Activated naive CD4-positive, alpha-beta T cell treated with anti-CD3 and anti-CD28 coated beads, Interleukin-2, amount 10 ng/mL, durations not matched to agents 7 days and 5 days (primary cell): ENCODE measurements at regions not wholly inside any gene's neighbourhood (a gene's known extent, or its start where the extent isn't known, plus 50 kb on each side); places are given as distances from the start of the nearest gene placed in this dataset.

Source experiments
- CTCF ChIA-PET: fragments of 350-600 bp; sonication (Branson Sonifier 250); formaldehyde crosslinking; loops from one replicate; lab custom pipeline; 2021; ENCODE audit warnings: antibody characterized with exemption; lab: Charles Lee
- DNase-seq: peaks from one replicate; pipeline ENCODE4 v3.0.0-alpha.2; 2020
- H3K27ac Mint-ChIP-seq: one replicate; pipeline ENCODE4 v1.8.0; 2021; ENCODE audit warnings: mild to moderate bottlenecking, moderate library complexity, mixed read lengths
- H3K27me3 Mint-ChIP-seq: one replicate; pipeline ENCODE4 v1.8.0; 2021; ENCODE audit warnings: mild to moderate bottlenecking, mixed read lengths
- H3K36me3 Mint-ChIP-seq: one replicate; pipeline ENCODE4 v1.8.0; 2021; ENCODE audit warnings: mixed read lengths
- H3K4me1 Mint-ChIP-seq: one replicate; pipeline ENCODE4 v1.8.0; 2021; ENCODE audit warnings: mixed read lengths
- H3K4me3 Mint-ChIP-seq: one replicate; pipeline ENCODE4 v1.8.0; 2021; ENCODE audit warnings: mild to moderate bottlenecking, moderate library complexity, mixed read lengths
- H3K9me3 Mint-ChIP-seq: one replicate; pipeline ENCODE4 v1.8.0; 2021; ENCODE audit warnings: mixed read lengths

DNA sequence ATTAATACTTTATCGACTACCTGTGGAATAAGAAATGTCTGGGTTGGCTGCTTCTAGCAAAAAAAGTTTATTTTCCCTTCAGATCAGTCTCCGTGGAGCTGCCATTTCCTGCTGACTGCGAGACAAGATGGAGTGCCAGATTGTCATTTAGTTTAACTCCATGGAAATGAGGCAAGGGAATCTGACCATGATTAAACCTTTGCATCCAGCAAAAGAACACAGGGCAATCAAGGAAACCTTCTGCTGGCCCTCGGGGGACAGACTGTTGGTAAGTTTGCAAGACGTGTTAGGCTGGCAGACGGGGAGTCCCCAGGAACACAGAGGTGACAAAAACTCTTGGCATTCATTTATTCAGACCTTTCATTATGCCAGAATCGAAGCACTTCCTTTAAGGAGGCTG, 52.2 kb upstream of the SPACA1 start:
- H3K36me3 Mint-ChIP-seq = no peaks in the 10 kb centered on the region
- no peaks in the 10 kb centered on the region for H3K9me3 Mint-ChIP-seq
- no peaks in the 10 kb centered on the region for H3K4me1 Mint-ChIP-seq
- DNase-seq = no peak
- no peak overlapping the region for H3K4me3 Mint-ChIP-seq
- H3K27ac Mint-ChIP-seq = no peak overlapping the region
- H3K27me3 Mint-ChIP-seq = peaks cover 3% of the 10 kb centered on the region
- CTCF ChIA-PET = no interaction called here

DNA sequence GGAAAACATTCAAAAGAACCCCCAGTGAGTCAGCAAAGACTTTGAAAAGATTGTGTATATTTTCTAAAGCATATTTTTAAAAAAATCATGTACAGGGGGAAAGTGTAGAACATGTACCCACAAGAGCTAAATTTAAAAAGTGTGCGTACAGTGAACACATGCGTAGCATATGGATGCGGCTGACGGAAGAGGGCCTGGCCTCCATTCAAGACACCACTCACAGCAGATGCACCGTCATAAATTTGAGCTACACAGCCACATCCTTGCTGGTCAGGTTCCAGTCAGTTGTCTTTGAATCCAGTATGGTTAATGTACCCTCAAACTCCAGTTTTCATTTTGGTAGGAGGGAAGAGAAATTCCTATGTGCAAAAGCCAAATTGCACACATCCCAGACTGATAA, 54.3 kb upstream of the SPACA1 start:
- H3K36me3 Mint-ChIP-seq = no peaks in the 10 kb centered on the region
- H3K27ac Mint-ChIP-seq = no peak overlapping the region
- no peaks in the 10 kb centered on the region for H3K4me1 Mint-ChIP-seq
- CTCF ChIA-PET = no interaction called here
- H3K27me3 Mint-ChIP-seq = peaks cover 3% of the 10 kb centered on the region
- no peaks in the 10 kb centered on the region for H3K9me3 Mint-ChIP-seq
- H3K4me3 Mint-ChIP-seq = no peak overlapping the region
- DNase-seq = no peak

DNA sequence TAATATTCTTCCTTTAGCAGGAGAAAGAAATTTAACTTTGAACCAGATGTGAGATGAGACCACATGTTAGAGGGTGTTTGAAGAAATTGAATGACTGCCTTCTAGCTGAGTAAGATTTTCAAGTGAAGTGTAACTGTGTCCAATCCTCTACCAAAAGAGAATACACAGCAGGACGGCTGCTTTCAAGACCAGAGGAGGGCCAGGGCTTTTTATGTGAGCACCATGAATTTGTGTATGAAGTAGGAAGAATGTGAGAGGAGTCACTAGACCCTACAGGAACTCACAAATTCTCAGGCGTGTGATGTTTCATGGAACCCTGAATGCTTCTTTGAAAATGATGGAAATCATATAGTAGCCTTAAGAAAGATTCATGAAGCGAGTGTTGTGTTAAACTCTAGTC, 56.8 kb upstream of the SPACA1 start:
- no peak overlapping the region for H3K4me3 Mint-ChIP-seq
- no peaks in the 10 kb centered on the region for H3K9me3 Mint-ChIP-seq
- H3K4me1 Mint-ChIP-seq = no peaks in the 10 kb centered on the region
- H3K27ac Mint-ChIP-seq = no peak overlapping the region
- CTCF ChIA-PET = no interaction called here
- no peaks in the 10 kb centered on the region for H3K36me3 Mint-ChIP-seq
- no peaks in the 10 kb centered on the region for H3K27me3 Mint-ChIP-seq
- DNase-seq = no peak

DNA sequence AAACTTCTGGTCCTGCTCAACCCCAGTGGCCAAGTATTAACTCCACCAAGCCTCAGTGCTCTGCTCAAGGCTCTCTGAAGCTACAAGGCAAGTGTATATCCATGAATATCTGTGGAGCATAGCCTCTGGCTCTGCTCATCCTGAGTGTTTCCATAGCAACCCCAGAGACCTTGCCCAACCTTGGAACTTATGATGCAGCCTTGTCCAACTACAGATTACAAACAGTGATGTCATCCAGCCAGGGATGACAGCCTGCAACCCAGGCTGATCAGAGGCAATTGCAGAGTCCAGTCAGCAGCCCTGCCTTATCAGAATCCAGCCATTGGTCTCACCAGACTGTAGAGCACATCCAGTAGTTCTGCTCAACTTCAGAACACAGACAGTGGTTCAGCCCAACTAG, 65.5 kb upstream of the SPACA1 start:
- Mint-ChIP-seq H3K4me3 (no peak overlapping the region), H3K4me1 (no peaks in the 10 kb centered on the region), H3K36me3 (no peaks in the 10 kb centered on the region), H3K9me3 (no peaks in the 10 kb centered on the region), H3K27me3 (peaks cover 4% of the 10 kb centered on the region), H3K27ac (no peak overlapping the region)
- CTCF ChIA-PET = no interaction called here
- no peak for DNase-seq

DNA sequence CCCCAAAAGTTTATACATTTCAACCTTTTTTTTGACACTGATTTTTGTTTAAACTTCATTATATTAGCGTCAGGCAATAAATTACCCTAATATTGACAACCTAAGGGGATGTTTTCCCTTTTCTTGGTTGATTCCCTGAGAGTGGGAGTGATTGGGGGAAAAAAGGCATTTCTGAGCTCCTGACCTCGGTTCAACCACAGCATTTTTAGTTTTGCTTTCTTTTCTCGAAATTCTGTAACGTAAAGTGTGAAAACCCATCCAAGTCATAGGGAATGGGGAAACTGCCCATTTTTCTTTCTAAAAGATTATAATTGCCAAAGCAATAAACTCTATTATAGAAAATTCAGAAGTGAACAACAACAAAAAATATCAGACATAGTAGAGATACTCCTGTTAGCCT, 67.9 kb upstream of the SPACA1 start:
- peaks cover 4% of the 10 kb centered on the region for H3K27me3 Mint-ChIP-seq
- DNase-seq = no peak
- CTCF ChIA-PET = no interaction called here
- no peaks in the 10 kb centered on the region for H3K9me3 Mint-ChIP-seq
- no peak overlapping the region for H3K4me3 Mint-ChIP-seq
- no peaks in the 10 kb centered on the region for H3K36me3 Mint-ChIP-seq
- H3K27ac Mint-ChIP-seq = no peak overlapping the region
- no peaks in the 10 kb centered on the region for H3K4me1 Mint-ChIP-seq

DNA sequence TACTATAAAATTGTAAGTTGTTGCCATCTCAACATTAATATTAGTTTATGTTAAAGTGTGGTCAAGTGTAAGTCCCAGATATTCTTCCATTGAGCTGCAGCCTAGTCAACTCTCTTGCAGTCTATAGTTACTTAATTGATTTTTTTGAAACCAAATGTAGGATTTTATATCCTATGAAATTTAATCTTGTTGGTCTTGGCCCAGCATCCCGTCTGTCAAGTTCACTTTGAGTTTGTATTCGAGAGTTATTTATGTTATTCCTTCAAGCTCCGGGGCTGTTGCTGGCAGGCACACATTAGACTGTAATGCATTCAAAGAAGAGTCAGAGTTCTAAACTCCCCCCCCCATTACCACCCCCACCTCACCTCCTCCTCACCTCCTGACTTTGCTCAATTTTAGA, 71.0 kb upstream of the SPACA1 start:
- no peak for DNase-seq
- CTCF ChIA-PET = no interaction called here
- H3K36me3 Mint-ChIP-seq = no peaks in the 10 kb centered on the region
- H3K4me1 Mint-ChIP-seq = no peaks in the 10 kb centered on the region
- no peaks in the 10 kb centered on the region for H3K9me3 Mint-ChIP-seq
- no peak overlapping the region for H3K27ac Mint-ChIP-seq
- no peak overlapping the region for H3K4me3 Mint-ChIP-seq
- no peaks in the 10 kb centered on the region for H3K27me3 Mint-ChIP-seq

DNA sequence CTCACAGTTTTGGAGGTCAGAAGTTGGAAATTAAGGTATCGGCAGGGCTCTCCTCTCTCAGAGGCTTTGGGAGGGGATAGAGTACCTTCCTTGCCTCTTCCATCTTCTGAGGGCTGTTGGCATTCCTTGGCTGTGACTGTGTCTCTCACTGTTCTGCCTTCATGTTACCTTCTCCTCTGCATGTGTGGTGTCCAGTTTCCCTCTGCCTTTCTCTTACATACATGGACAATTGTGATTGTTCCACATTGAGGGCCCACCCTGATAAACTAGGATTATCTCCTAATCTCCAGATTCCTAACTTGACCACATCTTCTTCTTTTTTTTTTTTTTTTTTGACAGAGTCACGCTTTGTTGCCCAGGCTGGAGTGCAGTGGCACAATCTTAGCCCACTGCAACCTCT, 72.1 kb upstream of the SPACA1 start:
- CTCF ChIA-PET = no interaction called here
- Mint-ChIP-seq H3K9me3 (no peaks in the 10 kb centered on the region), H3K27ac (no peak overlapping the region), H3K4me3 (no peak overlapping the region), H3K4me1 (no peaks in the 10 kb centered on the region), H3K36me3 (no peaks in the 10 kb centered on the region), H3K27me3 (no peaks in the 10 kb centered on the region)
- DNase-seq = no peak

DNA sequence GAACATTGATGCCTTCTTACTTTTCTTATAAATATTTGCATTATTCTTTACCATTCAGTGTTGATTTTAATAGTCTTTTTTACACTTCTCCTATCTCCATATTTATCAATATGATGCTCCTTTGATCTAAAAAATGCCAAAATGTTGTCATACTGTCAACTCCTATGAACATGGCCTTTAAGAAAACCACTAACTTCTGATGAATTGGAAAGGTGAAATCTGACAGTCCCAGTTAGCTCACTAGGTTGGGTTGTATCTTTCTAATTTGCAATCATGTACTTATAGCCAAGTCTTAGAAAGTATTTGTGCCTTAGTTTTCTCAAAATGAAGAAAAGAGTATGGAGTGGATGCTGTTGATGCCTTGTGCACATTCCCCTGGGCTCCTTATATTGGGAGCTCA, 75.4 kb upstream of the SPACA1 start:
- no peak for DNase-seq
- H3K36me3 Mint-ChIP-seq = no peaks in the 10 kb centered on the region
- no peak overlapping the region for H3K27ac Mint-ChIP-seq
- no peak overlapping the region for H3K4me3 Mint-ChIP-seq
- H3K9me3 Mint-ChIP-seq = no peaks in the 10 kb centered on the region
- H3K27me3 Mint-ChIP-seq = no peaks in the 10 kb centered on the region
- no peaks in the 10 kb centered on the region for H3K4me1 Mint-ChIP-seq
- CTCF ChIA-PET = no interaction called here

DNA sequence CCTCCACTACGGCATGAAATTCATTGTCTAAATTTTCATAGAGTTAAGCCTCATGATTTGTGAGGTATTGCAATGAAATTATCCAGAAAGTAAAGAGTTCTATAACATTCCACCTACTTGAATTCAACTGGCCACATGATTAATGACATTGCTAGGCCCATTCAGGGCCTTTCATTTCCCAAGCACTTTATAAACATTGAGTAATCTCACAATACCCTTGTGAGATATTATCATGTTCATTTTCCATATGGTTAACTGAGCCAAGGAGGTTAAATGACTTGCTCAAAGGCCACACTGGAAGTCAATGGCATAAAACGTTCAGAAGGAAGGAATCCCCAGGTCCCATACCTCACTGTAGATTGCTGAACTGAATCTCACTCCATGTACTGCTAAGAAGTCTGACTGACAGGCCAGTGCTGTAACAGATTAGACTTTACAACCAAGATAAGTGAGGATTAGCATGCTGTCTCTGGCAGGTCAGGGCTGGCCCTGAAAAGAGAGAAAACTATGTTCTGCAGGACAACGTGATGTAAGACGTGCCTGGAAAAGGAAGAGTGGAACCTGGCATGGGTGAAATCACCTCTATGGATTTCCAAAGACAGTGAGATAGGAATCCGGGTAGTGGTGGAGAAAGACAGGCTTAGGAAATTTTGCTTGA, 75.9 kb upstream of the SPACA1 start:
- no peak overlapping the region for H3K27ac Mint-ChIP-seq
- H3K9me3 Mint-ChIP-seq = no peaks in the 10 kb centered on the region
- DNase-seq = no peak
- no peaks in the 10 kb centered on the region for H3K4me1 Mint-ChIP-seq
- H3K36me3 Mint-ChIP-seq = no peaks in the 10 kb centered on the region
- CTCF ChIA-PET = no interaction called here
- no peak overlapping the region for H3K4me3 Mint-ChIP-seq
- H3K27me3 Mint-ChIP-seq = peaks cover under 1% of the 10 kb centered on the region

DNA sequence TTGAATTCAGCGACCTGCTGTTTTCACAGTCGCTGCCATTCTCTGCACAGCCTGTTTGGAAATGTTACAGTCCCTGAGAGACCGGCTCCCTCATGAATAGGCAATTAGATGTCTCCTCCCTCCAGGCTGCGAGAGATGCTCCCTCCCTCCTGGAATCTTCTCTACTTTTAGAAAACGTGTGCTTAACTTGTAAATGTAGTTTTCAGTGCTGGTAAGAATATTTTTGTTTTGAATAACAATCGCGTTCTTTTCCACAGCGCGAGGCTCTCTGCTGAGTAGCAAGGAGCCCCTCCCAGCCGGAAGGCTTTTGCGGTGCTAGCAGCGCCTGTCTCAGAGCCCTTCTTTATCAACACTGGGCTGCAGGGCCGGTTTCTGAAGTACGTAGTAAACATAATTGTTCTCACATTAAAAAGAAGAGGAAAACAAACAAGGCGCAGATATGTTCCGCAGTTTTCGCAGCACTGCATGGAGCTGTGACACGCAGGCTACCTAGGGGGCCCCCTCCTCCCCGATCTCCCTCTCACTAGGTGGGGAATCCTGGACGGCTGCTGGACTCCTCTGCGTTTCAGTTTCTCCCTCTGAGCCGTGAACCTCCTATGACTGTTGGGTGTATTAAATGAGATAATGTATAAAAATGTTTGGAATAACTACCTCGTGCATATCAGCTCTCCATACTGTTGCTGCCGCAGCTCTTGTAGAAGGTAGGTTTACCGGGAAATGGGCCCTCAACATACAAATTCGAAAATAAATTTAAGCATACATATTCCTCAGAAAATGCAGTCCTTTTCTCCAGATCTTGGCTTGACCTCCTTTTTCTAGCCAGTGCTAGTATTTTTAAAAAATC, 79.0 kb upstream of the SPACA1 start:
- peak; percentile 42 for DNase-seq
- CTCF ChIA-PET = no interaction called here
- no peak overlapping the region for H3K4me3 Mint-ChIP-seq

DNA sequence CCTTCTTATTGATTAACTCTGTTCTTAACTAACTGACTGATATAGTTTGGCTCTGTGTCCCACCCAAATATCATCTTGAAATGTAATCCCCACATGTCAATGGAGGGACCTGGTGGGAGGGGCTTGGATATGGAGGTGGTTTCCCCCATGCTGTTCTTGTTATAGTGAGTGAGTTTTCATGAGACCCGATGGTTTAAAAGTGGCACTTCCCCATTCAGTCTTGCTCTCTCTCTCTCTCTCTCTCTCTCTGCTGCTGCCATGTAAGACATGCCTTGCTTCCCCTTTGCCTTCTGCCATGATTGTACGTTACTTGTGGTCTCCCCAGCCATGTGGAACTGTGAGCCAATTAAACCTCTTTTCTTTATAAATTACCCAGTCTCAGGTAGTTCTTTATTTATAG, 81.8 kb upstream of the SPACA1 start:
- H3K36me3 Mint-ChIP-seq = no peaks in the 10 kb centered on the region
- no peak overlapping the region for H3K27ac Mint-ChIP-seq
- no peak overlapping the region for H3K4me3 Mint-ChIP-seq
- H3K4me1 Mint-ChIP-seq = no peaks in the 10 kb centered on the region
- peaks cover 11% of the 10 kb centered on the region for H3K27me3 Mint-ChIP-seq
- DNase-seq = no peak
- CTCF ChIA-PET = no interaction called here
- no peaks in the 10 kb centered on the region for H3K9me3 Mint-ChIP-seq

More for the DNA sequence above, 79.0 kb upstream of the SPACA1 start:
- H3K27me3 Mint-ChIP-seq = peaks cover 11% of the 10 kb centered on the region
- H3K27ac Mint-ChIP-seq = no peak overlapping the region
- no peaks in the 10 kb centered on the region for H3K9me3 Mint-ChIP-seq
- H3K36me3 Mint-ChIP-seq = no peaks in the 10 kb centered on the region
- no peaks in the 10 kb centered on the region for H3K4me1 Mint-ChIP-seq

DNA sequence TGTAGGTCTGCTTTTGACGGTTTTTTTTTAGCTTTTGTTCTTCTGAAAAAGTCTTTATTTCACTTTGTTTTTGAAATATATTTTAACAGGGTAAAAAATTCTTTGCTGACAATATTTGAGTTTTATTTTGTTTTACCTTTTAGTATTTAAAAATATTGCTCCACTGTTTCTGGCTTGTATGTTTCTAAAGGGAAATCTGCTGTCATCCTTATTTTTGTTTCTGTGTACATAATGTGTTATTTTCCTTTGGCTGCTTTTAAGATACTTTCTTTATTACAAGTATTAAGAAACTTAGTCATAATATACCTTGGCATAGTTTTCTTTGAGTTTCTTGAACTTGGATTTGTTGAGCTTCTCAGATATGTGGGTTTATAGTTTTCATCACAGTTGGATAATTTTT, 88.6 kb upstream of the SPACA1 start:
- CTCF ChIA-PET = no interaction called here
- no peak overlapping the region for H3K4me3 Mint-ChIP-seq
- no peaks in the 10 kb centered on the region for H3K4me1 Mint-ChIP-seq
- H3K27ac Mint-ChIP-seq = no peak overlapping the region
- no peaks in the 10 kb centered on the region for H3K9me3 Mint-ChIP-seq
- no peaks in the 10 kb centered on the region for H3K27me3 Mint-ChIP-seq
- H3K36me3 Mint-ChIP-seq = no peaks in the 10 kb centered on the region
- no peak for DNase-seq

DNA sequence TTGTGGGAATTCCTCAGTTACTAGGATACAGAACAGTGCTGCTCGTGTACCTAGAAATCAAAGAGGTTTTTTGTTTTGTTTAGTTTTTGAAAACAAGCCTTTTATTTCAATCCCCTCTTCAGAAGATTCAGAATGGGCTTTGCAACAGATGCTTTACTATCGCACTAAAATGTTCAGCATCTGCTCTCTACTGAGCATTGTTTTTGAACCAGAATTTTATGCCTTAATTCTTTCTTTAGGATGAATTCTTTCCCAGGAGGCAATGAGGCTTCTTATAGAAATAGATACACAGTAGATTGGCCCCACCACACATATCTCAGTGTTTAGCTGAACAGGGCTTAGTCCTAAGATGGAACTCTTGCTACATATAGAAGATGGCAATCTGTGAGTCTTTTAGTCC, 95.9 kb upstream of the SPACA1 start:
- Mint-ChIP-seq H3K4me1 (no peaks in the 10 kb centered on the region), H3K27me3 (peaks cover 10% of the 10 kb centered on the region), H3K9me3 (no peaks in the 10 kb centered on the region), H3K36me3 (no peaks in the 10 kb centered on the region), H3K4me3 (no peak overlapping the region), H3K27ac (no peak overlapping the region)
- DNase-seq = no peak
- CTCF ChIA-PET = interaction anchor here (0.5 kb wide), 1 partner anchor 195 kb away, joined by 3 read pairs; no protein-coding TSS in a partner anchor

DNA sequence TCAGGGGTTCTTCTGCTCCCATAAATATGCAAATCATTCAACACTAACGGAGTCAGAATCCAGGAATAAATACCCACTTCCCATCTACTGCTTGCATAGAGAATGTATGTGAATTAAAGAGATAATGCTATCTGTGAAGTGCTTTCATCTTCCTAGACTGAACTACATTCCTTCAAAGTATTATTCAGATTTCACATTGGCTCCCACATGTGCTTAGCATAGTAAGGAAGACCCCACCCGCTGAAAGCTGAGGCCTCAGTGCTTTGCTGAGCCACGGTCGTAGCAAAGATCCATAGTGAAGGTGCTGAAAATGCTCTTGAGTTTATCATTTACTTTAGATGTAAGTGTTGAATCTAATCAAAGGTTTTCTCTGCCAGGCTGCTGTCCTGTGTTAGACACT, 97.0 kb upstream of the SPACA1 start:
- CTCF ChIA-PET = no interaction called here

DNA sequence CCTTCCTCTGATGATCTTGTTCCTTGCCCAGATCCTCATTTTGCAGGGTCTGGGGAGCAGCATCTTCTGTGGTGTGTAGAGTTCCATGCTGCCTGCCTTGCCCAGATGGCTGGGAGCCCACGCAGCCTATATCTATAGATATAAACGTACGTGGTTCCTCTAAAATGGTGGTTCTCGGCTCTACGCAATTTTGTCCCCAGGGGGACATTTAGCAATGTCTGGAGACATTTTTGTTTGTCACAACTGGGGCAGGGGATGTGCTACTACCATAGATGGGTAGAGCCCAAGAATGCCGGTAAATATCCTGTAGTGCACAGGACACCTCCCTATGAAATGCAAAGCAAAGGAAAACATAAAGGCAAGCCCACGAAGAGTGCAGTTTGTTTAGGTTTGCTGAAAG, 98.4 kb upstream of the SPACA1 start:
- CTCF ChIA-PET = no interaction called here
- Mint-ChIP-seq H3K36me3 (no peaks in the 10 kb centered on the region), H3K4me3 (no peak overlapping the region), H3K27ac (no peak overlapping the region), H3K9me3 (no peaks in the 10 kb centered on the region), H3K27me3 (peaks cover 14% of the 10 kb centered on the region), H3K4me1 (no peaks in the 10 kb centered on the region)
- DNase-seq = no peak

More for the DNA sequence above, 97.0 kb upstream of the SPACA1 start:
- no peaks in the 10 kb centered on the region for H3K9me3 Mint-ChIP-seq
- H3K36me3 Mint-ChIP-seq = no peaks in the 10 kb centered on the region
- no peak overlapping the region for H3K27ac Mint-ChIP-seq
- no peak for DNase-seq
- H3K27me3 Mint-ChIP-seq = peaks cover 10% of the 10 kb centered on the region
- H3K4me1 Mint-ChIP-seq = no peaks in the 10 kb centered on the region
- H3K4me3 Mint-ChIP-seq = no peak overlapping the region
